Activated naive CD4-positive, alpha-beta T cell treated with anti-CD3 and anti-CD28 coated beads, Interleukin-2, amount 10 ng/mL, durations not matched to agents 7 days and 5 days (primary cell): ENCODE measurements at regions not wholly inside any gene's neighbourhood (a gene's known extent, or its start where the extent isn't known, plus 50 kb on each side); places are given as distances from the start of the nearest gene placed in this dataset.

Experiments used
- CTCF ChIA-PET: fragments of 350-600 bp; sonication (Branson Sonifier 250); formaldehyde crosslinking; loops from one replicate; lab custom pipeline; 2021; ENCODE audit warnings: antibody characterized with exemption; lab: Charles Lee
- DNase-seq: peaks from one replicate; pipeline ENCODE4 v3.0.0-alpha.2; 2020
- H3K27ac Mint-ChIP-seq: one replicate; pipeline ENCODE4 v1.8.0; 2021; ENCODE audit warnings: mild to moderate bottlenecking, moderate library complexity, mixed read lengths
- H3K27me3 Mint-ChIP-seq: one replicate; pipeline ENCODE4 v1.8.0; 2021; ENCODE audit warnings: mild to moderate bottlenecking, mixed read lengths
- H3K36me3 Mint-ChIP-seq: one replicate; pipeline ENCODE4 v1.8.0; 2021; ENCODE audit warnings: mixed read lengths
- H3K4me1 Mint-ChIP-seq: one replicate; pipeline ENCODE4 v1.8.0; 2021; ENCODE audit warnings: mixed read lengths
- H3K4me3 Mint-ChIP-seq: one replicate; pipeline ENCODE4 v1.8.0; 2021; ENCODE audit warnings: mild to moderate bottlenecking, moderate library complexity, mixed read lengths
- H3K9me3 Mint-ChIP-seq: one replicate; pipeline ENCODE4 v1.8.0; 2021; ENCODE audit warnings: mixed read lengths

DNA sequence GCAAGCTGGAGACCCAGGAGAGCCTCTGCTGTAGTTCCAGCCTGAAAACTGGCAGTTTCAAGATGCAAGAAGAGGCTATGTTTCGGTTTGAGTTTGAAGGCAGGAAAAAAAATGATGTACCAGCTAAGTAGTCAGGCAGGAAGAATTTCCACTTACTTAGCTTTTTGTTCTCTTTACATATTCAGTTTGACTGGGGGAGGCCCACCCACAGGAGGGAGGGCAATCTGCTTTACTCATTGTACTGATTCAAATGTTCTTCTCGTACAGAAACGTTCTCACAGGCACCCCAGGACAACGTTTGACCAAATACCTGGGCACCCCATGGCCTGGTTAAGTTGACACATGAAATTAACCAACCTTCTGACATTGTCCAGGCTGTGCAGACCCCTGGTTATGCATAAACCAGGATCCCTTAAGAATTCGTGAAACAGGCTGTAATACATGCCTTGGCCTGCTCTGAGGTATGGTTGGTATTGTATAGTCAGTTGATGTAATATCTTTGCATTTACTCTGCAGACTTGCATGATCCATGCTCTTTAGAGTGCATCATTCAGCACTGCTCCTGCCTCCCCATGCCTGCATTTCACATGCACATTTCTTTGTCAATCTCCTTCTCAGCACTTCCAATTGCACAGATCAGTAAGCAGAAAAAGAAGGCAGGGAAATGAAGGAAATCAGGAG lies 687.1 kb downstream of the TAF11L14 start:
- Mint-ChIP-seq H3K4me1 (no peaks in the 10 kb centered on the region), H3K9me3 (no peaks in the 10 kb centered on the region), H3K27ac (no peak overlapping the region), H3K4me3 (no peak overlapping the region), H3K27me3 (no peaks in the 10 kb centered on the region), H3K36me3 (no peaks in the 10 kb centered on the region)
- DNase-seq: no peak
- CTCF ChIA-PET: no interaction called here

DNA sequence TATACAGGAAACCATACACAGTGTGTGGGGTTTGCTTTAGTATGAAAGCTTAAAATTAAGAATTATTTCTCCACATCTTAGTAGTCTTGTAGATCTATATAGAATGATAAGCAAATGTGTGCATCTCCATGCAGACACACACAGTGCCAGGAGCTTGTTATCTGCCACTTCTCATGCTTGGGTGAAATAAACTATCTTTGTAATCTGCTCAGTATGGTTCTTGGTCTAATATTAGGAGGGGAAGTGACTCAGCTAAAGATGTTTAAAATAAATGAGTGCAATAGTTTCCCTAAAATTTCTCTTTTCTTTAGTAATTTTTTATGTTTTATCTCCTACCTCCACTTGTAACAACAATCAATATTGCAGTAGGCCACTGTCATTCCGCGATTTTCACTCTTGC lies 689.6 kb downstream of the TAF11L14 start:
- Mint-ChIP-seq H3K36me3 (no peaks in the 10 kb centered on the region), H3K27me3 (no peaks in the 10 kb centered on the region), H3K27ac (no peak overlapping the region), H3K9me3 (no peaks in the 10 kb centered on the region), H3K4me3 (no peak overlapping the region), H3K4me1 (no peaks in the 10 kb centered on the region)
- CTCF ChIA-PET: no interaction called here
- DNase-seq: no peak

DNA sequence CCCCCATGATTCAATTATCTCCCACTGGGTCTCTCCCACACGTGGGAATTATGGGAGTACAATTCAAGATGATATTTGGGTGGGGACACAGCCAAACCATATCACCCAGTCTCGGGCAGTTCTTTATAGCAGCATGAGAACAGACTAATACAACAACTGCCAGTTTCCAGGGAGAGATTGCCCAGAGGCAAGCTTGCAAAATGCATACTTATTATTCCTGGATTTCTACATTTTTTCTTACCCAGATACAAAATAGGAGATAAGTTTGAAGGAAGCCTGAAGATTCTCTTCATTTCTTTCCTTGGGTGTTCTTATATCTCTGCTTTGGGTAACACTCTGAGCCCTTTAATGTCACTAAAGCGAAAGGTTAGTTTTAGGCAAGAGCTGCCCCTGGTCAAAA lies 691.2 kb downstream of the TAF11L14 start:
- Mint-ChIP-seq H3K36me3 (no peaks in the 10 kb centered on the region), H3K27me3 (no peaks in the 10 kb centered on the region), H3K9me3 (no peaks in the 10 kb centered on the region), H3K27ac (no peak overlapping the region), H3K4me1 (no peaks in the 10 kb centered on the region), H3K4me3 (no peak overlapping the region)
- no peak for DNase-seq
- CTCF ChIA-PET: no interaction called here

DNA sequence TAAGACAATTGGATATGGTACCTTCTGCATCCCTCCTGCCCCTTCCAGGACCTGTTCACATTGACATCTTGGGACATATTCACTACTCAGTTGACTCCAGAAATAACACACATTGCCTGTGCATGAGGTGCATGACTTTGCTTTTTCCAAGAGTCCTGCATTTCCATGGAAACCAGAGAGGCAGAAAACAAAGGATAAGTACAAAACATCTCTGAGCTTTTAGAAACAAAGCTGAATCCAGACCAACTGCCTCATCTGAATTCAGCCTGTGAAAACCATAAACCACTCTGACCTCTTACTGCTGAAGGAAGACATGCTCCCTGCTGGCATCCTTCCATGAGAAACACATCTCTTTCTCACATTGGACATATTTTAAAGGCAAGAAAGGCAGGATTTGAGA lies 695.1 kb downstream of the TAF11L14 start:
- CTCF ChIA-PET: no interaction called here
- no peak for DNase-seq
- Mint-ChIP-seq H3K9me3 (peaks cover 2% of the 10 kb centered on the region), H3K36me3 (no peaks in the 10 kb centered on the region), H3K27ac (no peak overlapping the region), H3K4me1 (no peaks in the 10 kb centered on the region), H3K4me3 (no peak overlapping the region), H3K27me3 (no peaks in the 10 kb centered on the region)

DNA sequence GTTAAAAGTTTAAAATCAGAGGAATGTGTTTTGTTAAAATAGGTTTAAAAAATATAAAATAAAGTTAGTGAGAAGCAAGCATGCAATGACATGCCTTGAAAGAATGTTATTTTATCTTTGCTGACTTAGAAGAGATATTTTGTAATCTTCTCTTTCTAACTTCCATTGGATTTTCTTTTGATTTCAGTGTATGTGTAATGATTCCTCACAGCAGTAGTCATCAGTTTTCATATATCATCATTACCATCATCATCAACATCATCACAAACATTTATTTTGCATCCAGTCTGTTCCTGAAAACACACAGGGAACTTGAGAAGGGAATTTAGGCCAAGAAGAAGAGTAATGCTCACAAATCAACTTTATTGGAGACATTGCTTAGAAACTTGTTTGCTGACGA lies 699.6 kb downstream of the TAF11L14 start:
- DNase-seq: no peak
- no peaks in the 10 kb centered on the region for H3K4me1 Mint-ChIP-seq
- peaks cover 2% of the 10 kb centered on the region for H3K9me3 Mint-ChIP-seq
- no peak overlapping the region for H3K27ac Mint-ChIP-seq
- no peaks in the 10 kb centered on the region for H3K36me3 Mint-ChIP-seq
- CTCF ChIA-PET: no interaction called here
- H3K27me3 Mint-ChIP-seq: no peaks in the 10 kb centered on the region
- H3K4me3 Mint-ChIP-seq: no peak overlapping the region

DNA sequence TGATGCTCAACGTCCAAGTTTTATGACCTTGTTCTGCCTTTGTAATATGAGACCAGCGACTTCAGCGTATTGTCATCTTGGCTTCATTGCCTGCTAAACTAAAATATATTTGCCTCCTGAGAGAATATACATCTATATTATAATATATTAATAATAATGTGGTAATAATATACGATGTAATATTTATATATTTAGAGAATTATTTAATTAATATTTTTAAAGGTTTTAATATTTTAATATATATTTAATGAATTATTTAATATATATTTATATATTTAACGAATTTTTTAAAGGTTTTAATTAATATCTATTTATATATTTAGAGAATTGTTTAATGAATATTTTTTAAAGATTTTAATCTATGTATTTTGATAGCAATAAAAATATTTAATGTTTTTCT lies 700.7 kb downstream of the TAF11L14 start:
- Mint-ChIP-seq H3K4me3 (no peak overlapping the region), H3K36me3 (no peaks in the 10 kb centered on the region), H3K27ac (no peak overlapping the region), H3K27me3 (no peaks in the 10 kb centered on the region), H3K9me3 (peaks cover 2% of the 10 kb centered on the region), H3K4me1 (no peaks in the 10 kb centered on the region)
- CTCF ChIA-PET: no interaction called here
- DNase-seq: no peak

DNA sequence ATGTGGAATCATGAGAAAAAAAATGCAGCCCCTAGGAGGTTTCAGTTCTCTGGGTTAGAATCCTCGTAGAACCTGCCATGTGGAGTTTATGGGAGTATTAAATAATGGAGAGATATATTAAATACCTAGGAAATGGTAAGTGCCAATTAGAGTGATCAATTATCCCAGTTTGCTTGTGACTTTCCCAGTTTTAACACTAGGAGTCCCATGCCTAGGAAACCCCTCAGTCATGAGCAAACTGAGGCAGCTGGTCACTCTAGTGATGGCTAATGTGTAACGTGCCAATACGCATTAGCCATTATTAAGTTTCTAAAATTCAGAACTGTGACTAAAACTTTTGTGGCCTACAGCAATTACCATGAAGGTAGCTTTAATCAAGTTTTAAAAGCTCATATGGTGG lies 720.6 kb downstream of the TAF11L14 start:
- Mint-ChIP-seq H3K27ac (no peak overlapping the region), H3K36me3 (no peaks in the 10 kb centered on the region), H3K9me3 (peaks cover 4% of the 10 kb centered on the region), H3K4me3 (no peak overlapping the region), H3K27me3 (no peaks in the 10 kb centered on the region), H3K4me1 (no peaks in the 10 kb centered on the region)
- no peak for DNase-seq
- CTCF ChIA-PET: no interaction called here

DNA sequence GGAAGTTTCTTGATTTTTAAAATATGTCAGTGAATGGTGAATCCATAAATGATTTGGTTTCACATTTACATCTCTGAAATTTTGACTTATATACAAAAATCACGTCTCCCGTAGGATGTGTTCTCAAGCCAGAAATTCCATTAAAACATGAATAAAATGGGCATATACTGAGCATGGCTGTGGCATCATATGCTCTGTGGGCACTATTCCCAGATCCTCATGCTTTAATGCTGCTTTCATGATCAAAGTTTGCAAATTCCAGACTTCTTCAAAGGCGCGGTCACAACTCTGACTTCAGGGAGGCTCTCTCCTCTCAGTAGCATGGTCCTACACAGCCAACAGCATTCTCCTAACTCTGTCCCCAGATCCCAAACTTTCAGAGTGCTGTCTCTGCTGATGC lies 723.2 kb downstream of the TAF11L14 start:
- DNase-seq: no peak
- no peaks in the 10 kb centered on the region for H3K27me3 Mint-ChIP-seq
- peaks cover 2% of the 10 kb centered on the region for H3K9me3 Mint-ChIP-seq
- CTCF ChIA-PET: interaction anchor here (0.6 kb wide), 1 partner anchor 284 kb away, joined by 3 read pairs; no protein-coding TSS in a partner anchor
- no peaks in the 10 kb centered on the region for H3K4me1 Mint-ChIP-seq
- no peak overlapping the region for H3K27ac Mint-ChIP-seq
- no peak overlapping the region for H3K4me3 Mint-ChIP-seq
- no peaks in the 10 kb centered on the region for H3K36me3 Mint-ChIP-seq

DNA sequence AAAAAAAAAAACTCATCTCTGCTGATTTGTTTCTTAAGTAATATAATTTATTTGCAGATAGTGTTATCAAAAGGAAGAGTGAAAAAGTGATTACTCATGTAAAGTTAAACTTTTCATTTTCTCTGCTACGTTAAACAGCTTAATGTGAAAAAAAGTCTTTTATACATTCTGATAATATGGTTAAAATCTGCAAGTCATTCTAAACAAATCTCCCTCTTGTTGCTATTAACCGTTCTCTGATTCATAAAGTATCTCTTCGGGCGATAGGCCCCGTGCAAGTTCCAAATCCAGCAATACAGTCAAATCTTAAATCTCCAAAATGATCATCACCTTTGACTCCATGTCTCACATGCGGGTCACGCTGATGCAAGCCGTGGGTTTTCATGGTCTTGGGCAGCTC lies 732.0 kb downstream of the TAF11L14 start:
- no peak for DNase-seq
- H3K4me1 Mint-ChIP-seq: no peaks in the 10 kb centered on the region
- H3K9me3 Mint-ChIP-seq: peaks cover 9% of the 10 kb centered on the region
- H3K27me3 Mint-ChIP-seq: no peaks in the 10 kb centered on the region
- H3K4me3 Mint-ChIP-seq: no peak overlapping the region
- no peaks in the 10 kb centered on the region for H3K36me3 Mint-ChIP-seq
- no peak overlapping the region for H3K27ac Mint-ChIP-seq
- CTCF ChIA-PET: no interaction called here

DNA sequence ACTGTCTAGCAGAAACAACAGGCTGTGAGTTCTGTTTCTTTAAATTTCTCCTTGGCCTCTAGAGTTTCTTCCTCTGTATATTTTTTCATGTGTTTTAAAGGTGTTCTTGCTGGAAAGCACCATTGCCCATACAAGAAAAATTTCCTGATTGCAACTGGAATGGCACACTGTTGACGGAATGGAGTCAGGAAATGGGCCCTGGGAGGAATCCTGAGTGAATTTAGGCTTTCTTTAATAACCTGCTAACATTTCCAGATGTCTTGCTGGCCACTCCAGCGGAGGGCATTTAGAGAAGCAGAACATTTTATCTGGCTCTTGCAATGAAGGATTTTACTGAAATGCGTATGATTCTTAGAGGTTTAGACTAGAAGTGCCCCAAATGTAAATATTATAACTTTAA lies 736.3 kb downstream of the TAF11L14 start:
- CTCF ChIA-PET: no interaction called here
- DNase-seq: no peak
- H3K27me3 Mint-ChIP-seq: no peaks in the 10 kb centered on the region
- no peaks in the 10 kb centered on the region for H3K36me3 Mint-ChIP-seq
- H3K27ac Mint-ChIP-seq: no peak overlapping the region
- no peak overlapping the region for H3K4me3 Mint-ChIP-seq
- H3K9me3 Mint-ChIP-seq: peaks cover 7% of the 10 kb centered on the region
- H3K4me1 Mint-ChIP-seq: no peaks in the 10 kb centered on the region

DNA sequence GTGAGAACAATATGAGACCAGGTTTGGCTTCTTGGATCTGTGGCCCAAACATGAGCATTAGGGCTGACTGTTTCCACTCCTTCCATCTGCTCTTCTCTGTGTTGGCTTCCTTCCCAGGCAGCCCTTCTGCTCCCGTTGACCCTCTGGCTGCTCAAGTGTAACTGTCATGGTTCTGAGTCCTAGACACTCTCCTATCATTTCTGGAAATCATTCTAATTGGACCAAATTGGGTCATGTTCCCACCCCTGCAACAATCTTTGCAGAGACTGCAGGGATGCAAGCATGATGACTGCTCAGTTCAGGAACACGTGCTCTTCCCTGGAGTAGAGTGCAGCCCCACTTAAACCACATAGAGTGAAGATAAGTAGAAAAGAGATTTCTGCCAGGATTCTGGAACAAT lies 741.4 kb downstream of the TAF11L14 start:
- CTCF ChIA-PET: no interaction called here
- Mint-ChIP-seq H3K9me3 (peaks cover 2% of the 10 kb centered on the region), H3K4me3 (no peak overlapping the region), H3K36me3 (no peaks in the 10 kb centered on the region), H3K27ac (no peak overlapping the region), H3K27me3 (no peaks in the 10 kb centered on the region), H3K4me1 (no peaks in the 10 kb centered on the region)
- no peak for DNase-seq

DNA sequence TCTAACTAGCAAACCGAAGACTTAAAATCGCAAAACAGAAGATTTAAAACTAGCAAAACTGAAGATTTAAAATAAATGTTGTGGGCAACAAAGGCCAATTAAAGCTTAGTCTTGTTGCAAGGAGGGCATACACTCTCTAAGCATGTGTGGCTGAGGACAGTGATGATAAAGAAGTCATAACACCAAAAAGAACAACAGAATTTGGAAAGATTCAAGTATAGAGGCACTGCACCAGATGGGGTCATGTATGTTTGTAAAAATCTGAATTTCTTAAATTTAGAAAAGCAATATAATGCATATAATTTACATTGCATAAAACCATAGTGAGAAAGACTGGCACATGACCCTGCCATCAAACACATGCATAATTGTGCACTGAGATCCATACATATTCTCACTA lies 743.8 kb downstream of the TAF11L14 start:
- Mint-ChIP-seq H3K27me3 (no peaks in the 10 kb centered on the region), H3K36me3 (no peaks in the 10 kb centered on the region), H3K27ac (no peak overlapping the region), H3K4me1 (no peaks in the 10 kb centered on the region), H3K4me3 (no peak overlapping the region), H3K9me3 (peaks cover 2% of the 10 kb centered on the region)
- CTCF ChIA-PET: no interaction called here
- DNase-seq: no peak

DNA sequence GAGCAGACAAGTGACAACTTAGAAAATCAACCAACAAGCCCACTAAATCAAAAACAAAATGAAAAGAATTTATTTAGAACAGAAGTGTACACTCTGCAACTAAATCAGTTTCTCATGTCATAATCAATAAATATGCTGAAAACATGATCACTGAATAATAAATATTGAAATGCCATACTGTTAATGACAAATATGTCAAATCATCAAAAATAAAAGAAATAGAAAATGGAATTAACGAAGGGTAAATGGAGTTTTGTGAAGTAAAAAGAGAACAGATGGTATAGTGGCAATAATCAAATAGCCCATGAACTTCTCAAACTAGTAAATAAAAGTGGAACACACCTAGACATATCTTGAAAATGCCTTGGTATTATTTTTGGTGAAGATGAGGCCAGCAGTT lies 744.9 kb downstream of the TAF11L14 start:
- Mint-ChIP-seq H3K27ac (no peak overlapping the region), H3K9me3 (peaks cover 2% of the 10 kb centered on the region), H3K36me3 (no peaks in the 10 kb centered on the region), H3K4me3 (no peak overlapping the region), H3K4me1 (no peaks in the 10 kb centered on the region), H3K27me3 (no peaks in the 10 kb centered on the region)
- no peak for DNase-seq
- CTCF ChIA-PET: no interaction called here

DNA sequence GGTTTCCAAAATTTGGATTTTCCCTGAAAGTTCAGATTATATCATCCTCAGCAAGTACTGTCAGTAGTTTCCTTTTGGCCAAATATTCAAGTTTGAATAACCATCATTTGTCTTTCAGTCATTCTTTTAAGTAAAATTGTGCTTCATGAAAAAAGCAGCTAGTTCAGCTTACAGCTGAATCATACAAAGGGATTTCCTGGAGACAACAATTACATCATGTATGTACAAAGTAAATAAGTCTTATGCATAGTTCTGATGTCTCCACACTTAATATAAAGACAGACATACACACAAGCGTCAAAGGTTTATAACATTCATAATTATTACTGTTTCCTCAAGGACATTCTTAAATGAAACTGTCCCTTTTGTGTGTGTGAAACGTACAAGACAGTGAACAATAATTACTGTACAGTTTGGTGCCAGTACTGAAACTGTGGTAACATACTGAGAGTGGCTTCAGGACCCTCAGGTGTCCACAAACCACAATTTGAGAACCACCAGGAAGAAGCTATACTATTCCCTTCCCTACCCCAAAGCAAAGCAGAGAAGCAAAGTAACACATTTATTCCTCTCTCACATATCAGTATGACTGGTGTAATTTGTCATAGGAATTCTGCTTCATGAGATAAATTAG lies 746.6 kb downstream of the TAF11L14 start:
- Mint-ChIP-seq H3K4me1 (no peaks in the 10 kb centered on the region), H3K9me3 (no peaks in the 10 kb centered on the region), H3K27ac (no peak overlapping the region), H3K36me3 (no peaks in the 10 kb centered on the region), H3K4me3 (no peak overlapping the region), H3K27me3 (no peaks in the 10 kb centered on the region)
- CTCF ChIA-PET: interaction anchor here (1.2 kb wide), 1 partner anchor 10 kb away, joined by 3 read pairs; no protein-coding TSS in a partner anchor
- no peak for DNase-seq
